ENCODE measurements at regions not wholly inside any gene's neighbourhood (a gene's known extent, or its start where the extent isn't known, plus 50 kb on each side); places are given as distances from the start of the nearest gene placed in this dataset.

GRCh38 chr16:54425068-54425467 is 138.5 kb upstream of the IRX3 start (continued):
- TF ChIP-seq BCL3 (IDR thresholded peaks at IDR 0.05) (no peak), E2F6 (IDR thresholded peaks at IDR 0.05; ENCODE audit: borderline replicate concordance, low read depth) (no peak), POLR2A (IDR thresholded peaks at IDR 0.05; ENCODE audit: low read length) (no peak), JUNB (IDR thresholded peaks at IDR 0.05) (no peak), FOSL2 (IDR thresholded peaks at IDR 0.05) (no peak), FOSL2 (CRISPR knock-in tag; IDR thresholded peaks at IDR 0.05) (no peak), JUN (IDR thresholded peaks at IDR 0.05) (no peak), ELK1 (IDR thresholded peaks at IDR 0.05; ENCODE audit: low read depth, low read length) (no peak), EHF (CRISPR knock-in tag; IDR thresholded peaks at IDR 0.05) (no peak)

- Histone ChIP-seq H3K9me3 (no peaks in the 10 kb centered on the region), H3K4me2 (no peak overlapping the region), H3K27ac (no peak overlapping the region), H3K4me3 (no peak overlapping the region), H3K4me1 (no peaks in the 10 kb centered on the region)
- no peak for ATAC-seq
- CTCF ChIA-PET, result interaction anchor here (1.5 kb wide), 1 partner anchor 141 kb away, joined by 3 read pairs; no protein-coding TSS in a partner anchor
- no peak for FAIRE-seq
- TF ChIP-seq FOSB (CRISPR knock-in tag; IDR thresholded peaks at IDR 0.05) (no peak), HOXB5 (CRISPR knock-in tag; IDR thresholded peaks at IDR 0.05) (no peak), HES2 (IDR thresholded peaks at IDR 0.05) (no peak), TP53 (CRISPR knock-in tag; IDR thresholded peaks at IDR 0.05) (no peak), RARB (CRISPR knock-in tag; IDR thresholded peaks at IDR 0.05) (no peak), TFCP2L1 (CRISPR knock-in tag; IDR thresholded peaks at IDR 0.05) (no peak), ZSCAN20 (CRISPR knock-in tag; IDR thresholded peaks at IDR 0.05) (no peak), GATA3 (IDR thresholded peaks at IDR 0.05; ENCODE audit: borderline replicate concordance) (no peak), MYC (IDR thresholded peaks at IDR 0.05; ENCODE audit: borderline replicate concordance, low read length) (no peak)
- POLR2A ChIA-PET, result interaction anchor here (0.8 kb wide), 1 partner anchor 333 kb away, joined by 3 read pairs; no protein-coding TSS in a partner anchor
- DNase-seq (ENCODE audit: low read depth in 1 of 2, low spot score in 1 of 2), result no peak
- WGBS (ENCODE audit: missing lambda C conversion rate), result 24% methylated on average over 5 of the region's 5 CpGs
Observed at GRCh38 chr16:54424043-54424451, 137.5 kb upstream of the IRX3 start.

- WGBS (ENCODE audit: missing lambda C conversion rate), result 28% methylated on average over 2 of the region's 2 CpGs
- Histone ChIP-seq H3K4me1 (no peaks in the 10 kb centered on the region), H3K27ac (no peak overlapping the region), H3K4me3 (no peak overlapping the region), H3K4me2 (no peak overlapping the region), H3K9me3 (no peaks in the 10 kb centered on the region)
- POLR2A ChIA-PET, result no interaction called here
- DNase-seq (ENCODE audit: low read depth in 1 of 2, low spot score in 1 of 2), result no peak
- CTCF ChIA-PET, result no interaction called here
- FAIRE-seq, result no peak
- ATAC-seq, result no peak
- no peak for TF ChIP-seq USF2 (IDR thresholded peaks at IDR 0.05)
- no peak for TF ChIP-seq POLR2A (IDR thresholded peaks at IDR 0.05; ENCODE audit: low read length)
- no peak for TF ChIP-seq ZSCAN20 (CRISPR knock-in tag; IDR thresholded peaks at IDR 0.05)
- TF ChIP-seq TP53 (CRISPR knock-in tag; IDR thresholded peaks at IDR 0.05), result no peak
- no peak for TF ChIP-seq PHF8 (IDR thresholded peaks at IDR 0.05; ENCODE audit: borderline replicate concordance, low read depth)
- TF ChIP-seq NPAS2 (CRISPR knock-in tag; IDR thresholded peaks at IDR 0.05; ENCODE audit: borderline replicate concordance), result no peak
- no peak; the same call in 1 of the 2 replicates for TF ChIP-seq GATA3 (IDR thresholded peaks at IDR 0.05; ENCODE audit: borderline replicate concordance)
- TF ChIP-seq CEBPB (IDR thresholded peaks at IDR 0.05), result no peak
- no peak for TF ChIP-seq CTCF (IDR thresholded peaks at IDR 0.05)
- no peak for TF ChIP-seq BHLHE40 (IDR thresholded peaks at IDR 0.05; ENCODE audit: low read depth, low read length)
- TF ChIP-seq REST (IDR thresholded peaks at IDR 0.05), result no peak
- no peak for TF ChIP-seq RCOR1 (IDR thresholded peaks at IDR 0.05; ENCODE audit: low read depth, low read length)
- no peak for TF ChIP-seq CBX8 (IDR thresholded peaks at IDR 0.05)
- no peak for TF ChIP-seq RARB (CRISPR knock-in tag; IDR thresholded peaks at IDR 0.05)
- no peak for TF ChIP-seq HDAC2 (IDR thresholded peaks at IDR 0.05)
Observed at GRCh38 chr16:54422569-54422978, 136.0 kb upstream of the IRX3 start.

All from A549 (cell line).